ENCODE measurements at regions not wholly inside any gene's neighbourhood (a gene's known extent, or its start where the extent isn't known, plus 50 kb on each side); places are given as distances from the start of the nearest gene placed in this dataset.

DNA sequence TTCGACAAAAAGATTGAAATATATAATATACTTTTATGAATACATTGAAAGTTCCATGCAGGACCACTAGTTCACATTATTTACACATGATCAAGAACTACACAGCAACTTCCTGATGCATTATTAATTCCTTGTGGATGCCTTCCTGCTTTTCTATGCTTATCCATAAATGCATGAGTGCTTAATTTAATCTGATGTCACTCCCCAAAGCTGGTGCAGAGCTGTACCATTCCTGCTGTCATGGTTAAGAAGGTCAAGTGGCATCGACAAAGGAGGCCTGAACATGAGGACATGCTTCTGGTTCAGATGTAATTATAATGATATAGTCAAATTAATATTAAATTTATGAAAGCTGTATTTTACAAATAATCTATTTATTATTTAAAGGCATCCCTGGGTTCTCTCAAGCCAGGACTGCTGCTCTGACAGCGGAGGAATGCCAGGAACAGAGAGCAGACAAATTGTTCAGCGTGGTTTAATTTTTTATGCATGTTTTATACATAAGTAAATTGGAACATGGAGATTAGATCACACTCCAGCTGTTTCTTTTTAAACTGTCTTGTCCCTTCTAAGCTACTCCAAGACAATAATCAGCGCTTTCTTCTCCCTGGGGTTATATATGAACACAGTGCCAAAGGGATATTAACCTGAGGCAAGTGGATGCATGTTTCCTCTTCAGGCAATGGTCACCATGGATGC is 307.3 kb upstream of the CNTNAP5 start:
- H3K27ac Mint-ChIP-seq, result no peak overlapping the region
- peaks cover 2 to 12% (median 9%) of the 10 kb centered on the region in 7 donors for H3K9me3 Mint-ChIP-seq
- Histone ChIP-seq H3K27me3 (ENCODE audit: control insufficient read depth, insufficient read depth, low read length) (no peaks in the 10 kb centered on the region), H3K4me3 (ENCODE audit: low read depth, low read length) (no peak overlapping the region), H3K36me3 (ENCODE audit: control insufficient read depth, insufficient read depth, low read length) (no peaks in the 10 kb centered on the region), H3K9me3 (ENCODE audit: control insufficient read depth in 2 of 2, low read length in 2 of 2) (no peaks in the 10 kb centered on the region), H3K4me1 (ENCODE audit: control insufficient read depth, insufficient read depth, low read length, poor library complexity, severe bottlenecking) (no peaks in the 10 kb centered on the region), H3K27ac (ENCODE audit: insufficient read depth, low read length, poor library complexity, severe bottlenecking) (no peak overlapping the region)
- H3K36me3 Mint-ChIP-seq, result no peaks in the 10 kb centered on the region
- no peak for ATAC-seq (ENCODE audit: low read depth in 2 of 2)
- no peak overlapping the region for H3K4me3 Mint-ChIP-seq
- no peak for DNase-seq
- H3K27me3 Mint-ChIP-seq, result no peaks in the 10 kb centered on the region
- no peaks in the 10 kb centered on the region for H3K4me1 Mint-ChIP-seq

GRCh38 chr2:123720760-123721159 is 304.3 kb upstream of the CNTNAP5 start:
- Histone ChIP-seq H3K27ac (ENCODE audit: insufficient read depth, low read length, poor library complexity, severe bottlenecking) (no peak overlapping the region), H3K4me3 (ENCODE audit: low read depth, low read length) (no peak overlapping the region), H3K27me3 (ENCODE audit: control insufficient read depth, insufficient read depth, low read length) (no peaks in the 10 kb centered on the region), H3K4me1 (ENCODE audit: control insufficient read depth, insufficient read depth, low read length, poor library complexity, severe bottlenecking) (no peaks in the 10 kb centered on the region), H3K9me3 (ENCODE audit: control insufficient read depth in 2 of 2, low read length in 2 of 2) (no peaks in the 10 kb centered on the region), H3K36me3 (ENCODE audit: control insufficient read depth, insufficient read depth, low read length) (no peaks in the 10 kb centered on the region)
- ATAC-seq (ENCODE audit: low read depth in 2 of 2), result no peak
- Mint-ChIP-seq H3K4me3 (no peak overlapping the region), H3K27me3 (no peaks in the 10 kb centered on the region), H3K9me3 (peaks cover 0 to 14% (median 4%) of the 10 kb centered on the region in 7 donors), H3K4me1 (no peaks in the 10 kb centered on the region), H3K36me3 (no peaks in the 10 kb centered on the region), H3K27ac (no peak overlapping the region)
- DNase-seq, result no peak

DNA sequence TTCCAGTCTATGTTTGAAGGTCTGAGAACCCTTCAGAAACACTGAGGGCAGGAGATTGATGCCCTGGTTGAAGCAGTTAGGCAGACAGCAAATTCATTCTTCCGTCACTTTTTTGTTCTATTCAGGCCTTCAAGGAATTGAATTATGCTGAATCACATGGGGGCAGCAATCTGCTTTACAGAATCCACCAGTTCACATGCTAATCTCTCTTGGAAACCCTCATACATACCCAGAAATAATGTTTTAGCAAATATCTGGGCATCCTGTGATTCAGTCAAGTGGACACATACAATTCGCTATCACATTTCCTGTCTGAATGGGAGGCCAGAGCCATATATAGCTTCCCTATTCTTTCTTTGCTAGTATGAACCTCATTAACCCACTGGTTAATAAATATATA is 301.4 kb upstream of the CNTNAP5 start:
- H3K36me3 Mint-ChIP-seq, result no peaks in the 10 kb centered on the region
- no peaks in the 10 kb centered on the region for H3K27me3 ChIP-seq (ENCODE audit: control insufficient read depth, insufficient read depth, low read length)
- no peaks in the 10 kb centered on the region for H3K36me3 ChIP-seq (ENCODE audit: control insufficient read depth, insufficient read depth, low read length)

GRCh38 chr2:123732563-123732962 is 292.5 kb upstream of the CNTNAP5 start:
- Mint-ChIP-seq H3K36me3 (no peaks in the 10 kb centered on the region), H3K4me3 (no peak overlapping the region), H3K27me3 (no peaks in the 10 kb centered on the region), H3K27ac (no peak overlapping the region), H3K4me1 (no peaks in the 10 kb centered on the region), H3K9me3 (peaks cover 0 to 12% (median 6%) of the 10 kb centered on the region in 7 donors)
- Histone ChIP-seq H3K27me3 (ENCODE audit: control insufficient read depth, insufficient read depth, low read length) (no peaks in the 10 kb centered on the region), H3K4me3 (ENCODE audit: low read depth, low read length) (no peak overlapping the region), H3K4me1 (ENCODE audit: control insufficient read depth, insufficient read depth, low read length, poor library complexity, severe bottlenecking) (no peaks in the 10 kb centered on the region), H3K36me3 (ENCODE audit: control insufficient read depth, insufficient read depth, low read length) (no peaks in the 10 kb centered on the region), H3K9me3 (ENCODE audit: control insufficient read depth in 2 of 2, low read length in 2 of 2) (peaks cover 0 to 7% of the 10 kb centered on the region in 2 experiments), H3K27ac (ENCODE audit: insufficient read depth, low read length, poor library complexity, severe bottlenecking) (no peak overlapping the region)
- no peak for DNase-seq
- ATAC-seq (ENCODE audit: low read depth in 2 of 2), result no peak

More for the DNA sequence above, 301.4 kb upstream of the CNTNAP5 start:
- DNase-seq (no peak), ATAC-seq (ENCODE audit: low read depth in 2 of 2) (no peak)
- H3K9me3 Mint-ChIP-seq, result peaks cover 5 to 18% (median 10%) of the 10 kb centered on the region in 7 donors
- Histone ChIP-seq H3K9me3 (ENCODE audit: control insufficient read depth in 2 of 2, low read length in 2 of 2) (peaks cover 0 to 13% of the 10 kb centered on the region in 2 experiments), H3K4me1 (ENCODE audit: control insufficient read depth, insufficient read depth, low read length, poor library complexity, severe bottlenecking) (no peaks in the 10 kb centered on the region), H3K4me3 (ENCODE audit: low read depth, low read length) (no peak overlapping the region), H3K27ac (ENCODE audit: insufficient read depth, low read length, poor library complexity, severe bottlenecking) (no peak overlapping the region)
- H3K27me3 Mint-ChIP-seq, result no peaks in the 10 kb centered on the region
- no peaks in the 10 kb centered on the region for H3K4me1 Mint-ChIP-seq
- no peak overlapping the region for H3K4me3 Mint-ChIP-seq
- H3K27ac Mint-ChIP-seq, result no peak overlapping the region

DNA sequence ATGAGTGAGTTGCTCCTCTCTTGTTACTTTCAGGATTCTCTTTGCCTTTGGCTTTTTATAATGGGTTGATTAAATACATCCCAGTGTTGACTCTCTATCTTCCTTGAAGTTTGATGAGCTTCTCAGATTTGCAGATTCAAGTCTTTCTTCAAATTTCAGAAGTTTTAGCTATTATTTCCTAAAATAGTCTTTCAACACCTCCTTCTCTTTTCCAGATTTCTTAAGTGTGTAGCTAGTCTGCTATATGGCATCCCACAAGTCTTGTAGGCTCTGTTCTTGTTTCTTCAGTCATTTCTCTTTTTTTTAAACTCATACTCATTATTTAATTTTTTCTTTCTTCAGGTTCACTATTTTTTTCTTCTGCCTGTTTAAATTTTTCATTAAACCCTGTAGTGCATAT is 287.7 kb upstream of the CNTNAP5 start:
- DNase-seq (no peak), ATAC-seq (ENCODE audit: low read depth in 2 of 2) (no peak)
- Mint-ChIP-seq H3K9me3 (peaks cover 0 to 13% (median 2%) of the 10 kb centered on the region in 7 donors), H3K27ac (no peak overlapping the region), H3K4me1 (no peaks in the 10 kb centered on the region), H3K27me3 (no peaks in the 10 kb centered on the region), H3K36me3 (no peaks in the 10 kb centered on the region), H3K4me3 (no peak overlapping the region)
- Histone ChIP-seq H3K36me3 (ENCODE audit: control insufficient read depth, insufficient read depth, low read length) (no peaks in the 10 kb centered on the region), H3K4me3 (ENCODE audit: low read depth, low read length) (no peak overlapping the region), H3K9me3 (ENCODE audit: control insufficient read depth in 2 of 2, low read length in 2 of 2) (peaks cover 0 to 3% of the 10 kb centered on the region in 2 experiments), H3K27me3 (ENCODE audit: control insufficient read depth, insufficient read depth, low read length) (no peaks in the 10 kb centered on the region), H3K4me1 (ENCODE audit: control insufficient read depth, insufficient read depth, low read length, poor library complexity, severe bottlenecking) (no peaks in the 10 kb centered on the region), H3K27ac (ENCODE audit: insufficient read depth, low read length, poor library complexity, severe bottlenecking) (no peak overlapping the region)

DNA sequence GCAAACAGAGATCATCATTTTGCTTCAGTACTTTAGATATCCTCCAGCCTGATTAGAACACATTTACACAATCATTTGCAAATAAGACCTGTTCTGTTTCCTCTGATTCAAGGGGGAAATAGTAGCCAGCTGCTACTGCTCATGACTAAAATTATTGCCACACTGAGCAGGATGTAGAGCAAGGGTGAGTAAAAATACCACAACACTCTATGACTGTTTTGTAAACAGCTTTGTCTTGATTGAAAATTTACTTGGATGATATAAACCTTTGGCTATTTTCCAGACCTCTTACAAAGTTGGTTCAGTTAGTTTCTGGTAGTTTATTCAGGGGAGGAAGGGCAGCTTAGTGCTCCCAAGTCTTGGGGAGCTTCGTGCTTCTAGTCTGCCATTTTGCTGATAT is 286.4 kb upstream of the CNTNAP5 start:
- H3K27me3 Mint-ChIP-seq, result no peaks in the 10 kb centered on the region
- Histone ChIP-seq H3K4me3 (ENCODE audit: low read depth, low read length) (no peak overlapping the region), H3K4me1 (ENCODE audit: control insufficient read depth, insufficient read depth, low read length, poor library complexity, severe bottlenecking) (no peaks in the 10 kb centered on the region), H3K9me3 (ENCODE audit: control insufficient read depth in 2 of 2, low read length in 2 of 2) (peaks cover 0 to 6% of the 10 kb centered on the region in 2 experiments), H3K27ac (ENCODE audit: insufficient read depth, low read length, poor library complexity, severe bottlenecking) (no peak overlapping the region), H3K27me3 (ENCODE audit: control insufficient read depth, insufficient read depth, low read length) (no peaks in the 10 kb centered on the region), H3K36me3 (ENCODE audit: control insufficient read depth, insufficient read depth, low read length) (no peaks in the 10 kb centered on the region)
- H3K36me3 Mint-ChIP-seq, result no peaks in the 10 kb centered on the region
- no peak overlapping the region for H3K27ac Mint-ChIP-seq
- no peaks in the 10 kb centered on the region for H3K4me1 Mint-ChIP-seq
- H3K4me3 Mint-ChIP-seq, result no peak overlapping the region
- peaks cover 0 to 13% (median 2%) of the 10 kb centered on the region in 7 donors for H3K9me3 Mint-ChIP-seq
- no peak for ATAC-seq (ENCODE audit: low read depth in 2 of 2)
- no peak for DNase-seq

- H3K4me1 Mint-ChIP-seq, result no peaks in the 10 kb centered on the region
- no peaks in the 10 kb centered on the region for H3K36me3 Mint-ChIP-seq
- no peak overlapping the region for H3K4me3 Mint-ChIP-seq
Observed at GRCh38 chr2:123746006-123746405, 279.1 kb upstream of the CNTNAP5 start.

GRCh38 chr2:123747326-123747725 is 277.8 kb upstream of the CNTNAP5 start:
- no peak for ATAC-seq (ENCODE audit: low read depth in 2 of 2)

More at GRCh38 chr2:123746006-123746405, 279.1 kb upstream of the CNTNAP5 start:
- ATAC-seq (ENCODE audit: low read depth in 2 of 2), result no peak
- Mint-ChIP-seq H3K9me3 (peaks cover 0 to 7% (median 3%) of the 10 kb centered on the region in 7 donors), H3K27ac (no peak overlapping the region), H3K27me3 (no peaks in the 10 kb centered on the region)
- H3K27me3 ChIP-seq (ENCODE audit: control insufficient read depth, insufficient read depth, low read length), result no peaks in the 10 kb centered on the region
- peaks cover 3% of the 10 kb centered on the region in 2 experiments for H3K9me3 ChIP-seq (ENCODE audit: control insufficient read depth in 2 of 2, low read length in 2 of 2)
- no peak overlapping the region for H3K27ac ChIP-seq (ENCODE audit: insufficient read depth, low read length, poor library complexity, severe bottlenecking)
- H3K4me1 ChIP-seq (ENCODE audit: control insufficient read depth, insufficient read depth, low read length, poor library complexity, severe bottlenecking), result no peaks in the 10 kb centered on the region
- DNase-seq, result no peak
- no peaks in the 10 kb centered on the region for H3K36me3 ChIP-seq (ENCODE audit: control insufficient read depth, insufficient read depth, low read length)
- no peak overlapping the region for H3K4me3 ChIP-seq (ENCODE audit: low read depth, low read length)

More at GRCh38 chr2:123747326-123747725, 277.8 kb upstream of the CNTNAP5 start:
- no peak overlapping the region for H3K27ac Mint-ChIP-seq
- no peak overlapping the region for H3K4me3 ChIP-seq (ENCODE audit: low read depth, low read length)
- H3K4me1 ChIP-seq (ENCODE audit: control insufficient read depth, insufficient read depth, low read length, poor library complexity, severe bottlenecking), result no peaks in the 10 kb centered on the region
- H3K27me3 ChIP-seq (ENCODE audit: control insufficient read depth, insufficient read depth, low read length), result no peaks in the 10 kb centered on the region
- H3K4me3 Mint-ChIP-seq, result no peak overlapping the region
- peaks cover 0 to 7% (median 3%) of the 10 kb centered on the region in 7 donors for H3K9me3 Mint-ChIP-seq
- no peak for DNase-seq
- H3K36me3 ChIP-seq (ENCODE audit: control insufficient read depth, insufficient read depth, low read length), result no peaks in the 10 kb centered on the region
- no peaks in the 10 kb centered on the region for H3K4me1 Mint-ChIP-seq
- H3K9me3 ChIP-seq (ENCODE audit: control insufficient read depth in 2 of 2, low read length in 2 of 2), result peaks cover 3 to 9% of the 10 kb centered on the region in 2 experiments
- no peaks in the 10 kb centered on the region for H3K36me3 Mint-ChIP-seq
- H3K27ac ChIP-seq (ENCODE audit: insufficient read depth, low read length, poor library complexity, severe bottlenecking), result no peak overlapping the region
- H3K27me3 Mint-ChIP-seq, result no peaks in the 10 kb centered on the region

Measured in CD4-positive, CD25-positive, alpha-beta regulatory T cell (primary cell).